PC-3 (cell line): ENCODE measurements at regions not wholly inside any gene's neighbourhood (a gene's known extent, or its start where the extent isn't known, plus 50 kb on each side); places are given as distances from the start of the nearest gene placed in this dataset.

ENCODE experiments used
- ATAC-seq: fragments of 200-7000 bp; cut with Tn5 transposase; 2 replicates; pipeline ENCODE4 v1.9.1; 2020; ENCODE audit warnings: mild to moderate bottlenecking, moderate library complexity
- BruUV-seq: library from RNA; stranded (reverse); fragments of 400-500 nt; replicated peaks from 2 replicates; lab custom pipeline; 2021; lab: Mats Ljungman, UMichigan
- CTCF ChIA-PET: fragments of 300-600 bp; sonication (Branson Sonifier 250); formaldehyde crosslinking; loops from one replicate; lab custom pipeline; 2022; ENCODE audit warnings: antibody characterized with exemption; lab: Charles Lee
- POLR2A ChIA-PET: fragments of 300-600 bp; sonication (Branson Sonifier 250); formaldehyde crosslinking; loops from one replicate; lab custom pipeline; 2022; ENCODE audit warnings: antibody characterized with exemption; ENCODE audit not compliant: unreplicated experiment; lab: Charles Lee
- DNase-seq: peaks from one replicate; pipeline ENCODE4 v3.0.0-alpha.2; 2015
- H2AFZ ChIP-seq: fragments of 300-600 bp; sonication (generic); 2 replicates; pipeline ENCODE4 v1.6.0; 2016; ENCODE audit warnings: antibody characterized with exemption, low read length
- H3F3A ChIP-seq: fragments of 300-600 bp; sonication (generic); one replicate; pipeline ENCODE4 v1.6.0; 2017; ENCODE audit warnings: antibody characterized with exemption, low read length, control low read depth, mild to moderate bottlenecking; ENCODE audit not compliant: unreplicated experiment
- H3K27ac ChIP-seq: fragments of 300-600 bp; sonication (generic); 2 replicates; pipeline ENCODE4 v1.5.1; 2016; ENCODE audit warnings: mild to moderate bottlenecking, low read length
- H3K27me3 ChIP-seq: fragments of 300-600 bp; sonication (generic); 2 replicates; pipeline ENCODE4 v1.6.1; 2016; ENCODE audit warnings: low read length, mixed read lengths
- H3K36me3 ChIP-seq: fragments of 300-600 bp; sonication (generic); 2 replicates; pipeline ENCODE4 v1.6.1; 2016; ENCODE audit warnings: low read depth, mixed run types, low read length, mixed read lengths
- H3K4me1 ChIP-seq: fragments of 300-600 bp; sonication (generic); 2 replicates; pipeline ENCODE4 v1.5.1; 2016; ENCODE audit warnings: low read length; ENCODE audit not compliant: insufficient read depth
- H3K4me2 ChIP-seq: fragments of 300-600 bp; sonication (generic); 2 replicates; pipeline ENCODE4 v1.6.0; 2016; ENCODE audit warnings: low read length
- H3K4me3 ChIP-seq: fragments of 300-600 bp; sonication (generic); 2 replicates; pipeline ENCODE4 v1.5.1; 2016; ENCODE audit warnings: mild to moderate bottlenecking, low read length, mixed read lengths
- H3K79me2 ChIP-seq: fragments of 300-600 bp; sonication (generic); 2 replicates; pipeline ENCODE4 v1.6.1; 2017; ENCODE audit warnings: low read length, mixed read lengths
- H3K9ac ChIP-seq: fragments of 300-600 bp; sonication (generic); 2 replicates; pipeline ENCODE4 v1.6.0; 2016; ENCODE audit warnings: mild to moderate bottlenecking, low read length
- H3K9me2 ChIP-seq: fragments of 300-600 bp; sonication (generic); replicated peaks from 2 replicates; pipeline ENCODE4 v1.6.1; 2016; ENCODE audit warnings: mixed run types, low read length, mixed read lengths
- H3K9me3 ChIP-seq: fragments of 300-600 bp; sonication (generic); 2 replicates; pipeline ENCODE4 v1.6.1; 2016; ENCODE audit warnings: low read length, mixed read lengths
- H4K20me1 ChIP-seq: fragments of 300-600 bp; sonication (generic); 2 replicates; pipeline ENCODE4 v1.6.1; 2016; ENCODE audit warnings: low read length, mixed read lengths
- EZH2 ChIP-seq: fragments of 300-600 bp; sonication (generic); IDR thresholded peaks from one replicate; pipeline ENCODE4 v1.6.1; 2017; ENCODE audit warnings: antibody characterized with exemption, mild to moderate bottlenecking, low read length; ENCODE audit not compliant: unreplicated experiment
- EZH2phosphoT487 ChIP-seq: fragments of 300-600 bp; sonication (generic); IDR thresholded peaks from 2 replicates; pipeline ENCODE4 v1.6.1; 2018; ENCODE audit warnings: mild to moderate bottlenecking, antibody characterized with exemption, low read length, borderline replicate concordance
- intact Hi-C: fragments of 100-400 bp; cut with micrococcal nuclease; formaldehyde crosslinking; loops from 2 replicates; pipeline ENCODE4 v1.9.0; 2023
- TF ChIP-seq, protein P1 (sequence below): fragments of 300-600 bp; sonication (generic); conservative IDR thresholded peaks from 2 replicates; pipeline ENCODE4 v1.5.1; 2017; ENCODE audit warnings: antibody characterized with exemption, low read depth, mild to moderate bottlenecking, low read length

- H3K4me1 ChIP-seq = peaks cover 10% of the 10 kb centered on the region
- ATAC-seq = no peak
- H3K27me3 ChIP-seq = no peaks in the 10 kb centered on the region
- no peaks in the 10 kb centered on the region for H3K79me2 ChIP-seq
- DNase-seq = no peak
- H3K9me2 ChIP-seq = no peaks in the 10 kb centered on the region
- TF ChIP-seq, protein P1, sequence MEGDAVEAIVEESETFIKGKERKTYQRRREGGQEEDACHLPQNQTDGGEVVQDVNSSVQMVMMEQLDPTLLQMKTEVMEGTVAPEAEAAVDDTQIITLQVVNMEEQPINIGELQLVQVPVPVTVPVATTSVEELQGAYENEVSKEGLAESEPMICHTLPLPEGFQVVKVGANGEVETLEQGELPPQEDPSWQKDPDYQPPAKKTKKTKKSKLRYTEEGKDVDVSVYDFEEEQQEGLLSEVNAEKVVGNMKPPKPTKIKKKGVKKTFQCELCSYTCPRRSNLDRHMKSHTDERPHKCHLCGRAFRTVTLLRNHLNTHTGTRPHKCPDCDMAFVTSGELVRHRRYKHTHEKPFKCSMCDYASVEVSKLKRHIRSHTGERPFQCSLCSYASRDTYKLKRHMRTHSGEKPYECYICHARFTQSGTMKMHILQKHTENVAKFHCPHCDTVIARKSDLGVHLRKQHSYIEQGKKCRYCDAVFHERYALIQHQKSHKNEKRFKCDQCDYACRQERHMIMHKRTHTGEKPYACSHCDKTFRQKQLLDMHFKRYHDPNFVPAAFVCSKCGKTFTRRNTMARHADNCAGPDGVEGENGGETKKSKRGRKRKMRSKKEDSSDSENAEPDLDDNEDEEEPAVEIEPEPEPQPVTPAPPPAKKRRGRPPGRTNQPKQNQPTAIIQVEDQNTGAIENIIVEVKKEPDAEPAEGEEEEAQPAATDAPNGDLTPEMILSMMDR = no peak
- TF ChIP-seq EZH2 (no peak), EZH2phosphoT487 (no peak)
- no peak overlapping the region for H3K27ac ChIP-seq
- BruUV-seq = no TSS peak
- peak overlapping the region; percentile 81 for H3K4me2 ChIP-seq
- H3K9me3 ChIP-seq = no peaks in the 10 kb centered on the region
- peak overlapping the region; percentile 90 for H2AFZ ChIP-seq
- intact Hi-C loops = no loop called here
- H3K36me3 ChIP-seq = no peaks in the 10 kb centered on the region
- no peaks in the 10 kb centered on the region for H4K20me1 ChIP-seq
- peak overlapping the region; percentile 56; the same call in 1 of the 2 replicates for H3K4me3 ChIP-seq
- ChIA-PET CTCF (interaction anchor here (0.6 to 1.6 kb wide), 3 partner anchors 80 to 277 kb away, joined by 3 to 12 read pairs (median 5); no protein-coding TSS in a partner anchor), POLR2A (interaction anchor here (0.6 kb wide), 2 partner anchors 124 to 1665 kb away, joined by 3 to 7 read pairs; no protein-coding TSS in a partner anchor)
- no peaks in the 10 kb centered on the region for H3F3A ChIP-seq
- H3K9ac ChIP-seq = no peak overlapping the region
Observed at GRCh38 chr21:34201001-34201400, 127.6 kb downstream of the MRPS6 start.

DNA sequence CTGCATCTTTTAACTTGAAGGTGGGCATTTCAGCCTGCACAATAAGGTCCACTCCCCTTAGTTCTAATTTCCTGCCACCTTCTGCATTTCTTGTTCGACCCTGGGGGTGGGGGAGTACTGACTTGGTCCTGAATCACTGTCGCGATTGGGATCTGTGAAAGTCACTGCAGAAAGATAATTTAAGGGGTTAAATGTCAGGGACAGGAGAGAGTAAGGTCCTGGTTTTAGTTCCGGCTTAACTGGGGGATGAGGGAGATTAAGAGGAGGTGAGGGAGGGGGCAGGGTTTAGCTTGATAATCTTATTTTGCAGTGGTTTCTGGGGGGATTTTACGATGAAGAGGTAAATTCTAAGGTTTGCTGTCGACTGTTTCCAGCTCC, 128.1 kb downstream of the MRPS6 start:
- H3K27ac ChIP-seq = no peak overlapping the region
- peak overlapping the region; percentile 56 for H3K4me3 ChIP-seq
- peak overlapping the region; percentile 81 for H3K4me2 ChIP-seq
- H3K9me2 ChIP-seq = no peaks in the 10 kb centered on the region
- H3F3A ChIP-seq = no peaks in the 10 kb centered on the region
- no TSS peak for BruUV-seq
- H2AFZ ChIP-seq = peak overlapping the region; percentile 90
- H3K79me2 ChIP-seq = no peaks in the 10 kb centered on the region
- intact Hi-C loops = no loop called here
- no peaks in the 10 kb centered on the region for H4K20me1 ChIP-seq
- ATAC-seq (peak; percentile 9), DNase-seq (no peak)
- peaks cover 14% of the 10 kb centered on the region for H3K4me1 ChIP-seq
- H3K9me3 ChIP-seq = no peaks in the 10 kb centered on the region
- H3K9ac ChIP-seq = peak overlapping the region; percentile 28
- no peaks in the 10 kb centered on the region for H3K27me3 ChIP-seq
- POLR2A ChIA-PET = interaction anchor here (0.6 kb wide), 2 partner anchors 125 to 1665 kb away, joined by 3 to 7 read pairs; no protein-coding TSS in a partner anchor
- TF ChIP-seq, protein P1 = no peak
- TF ChIP-seq EZH2 (no peak), EZH2phosphoT487 (no peak)
- H3K36me3 ChIP-seq = no peaks in the 10 kb centered on the region
- CTCF ChIA-PET = interaction anchor here (0.6 to 1.6 kb wide), 4 partner anchors 50 to 277 kb away, joined by 4 to 14 read pairs (median 8); no protein-coding TSS in a partner anchor
